ENCODE measurements at regions not wholly inside any gene's neighbourhood (a gene's known extent, or its start where the extent isn't known, plus 50 kb on each side); places are given as distances from the start of the nearest gene placed in this dataset.

DNA sequence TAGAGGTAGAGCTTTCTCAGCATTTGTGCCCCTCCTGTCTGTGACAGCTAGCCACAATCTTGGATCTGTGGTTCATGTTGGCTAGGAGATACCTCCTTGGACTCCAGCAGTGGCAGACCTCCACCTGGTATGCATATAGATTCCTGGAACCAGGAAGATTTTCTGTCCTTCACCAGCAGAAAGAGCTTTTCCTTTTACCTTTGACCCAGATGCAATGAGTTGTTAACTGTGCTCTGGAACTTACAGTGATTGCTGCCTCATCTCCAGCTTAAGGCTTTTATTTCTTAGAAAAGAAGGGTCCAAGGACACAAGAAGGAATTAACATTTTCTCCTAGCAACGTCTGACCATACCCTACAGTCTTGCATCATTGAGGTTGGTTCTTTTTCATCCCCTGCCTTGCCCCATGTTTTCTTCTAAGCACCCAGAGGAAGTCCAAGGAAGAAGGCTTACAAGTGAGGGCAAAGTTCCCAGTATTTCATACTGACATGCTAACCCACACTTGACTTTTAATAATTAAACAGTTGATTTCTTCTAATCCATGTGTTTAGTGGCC lies 217.1 kb upstream of the ARHGAP24 start:
- TF ChIP-seq YY1 (IDR thresholded peaks at IDR 0.05) (no peak), CTCF (IDR thresholded peaks at IDR 0.05; ENCODE audit: low read depth, low read length, missing input control) (no peak), TAF1 (conservative IDR thresholded peaks at IDR 0.05) (no peak), REST (IDR thresholded peaks at IDR 0.05) (no peak), RAD21 (IDR thresholded peaks at IDR 0.05) (no peak), ZBTB33 (IDR thresholded peaks at IDR 0.05) (no peak), RXRA (IDR thresholded peaks at IDR 0.05) (no peak), FOXA1 (IDR thresholded peaks at IDR 0.05) (no peak), GABPA (IDR thresholded peaks at IDR 0.05 in 1 of 2, conservative IDR thresholded peaks at IDR 0.05 in 1 of 2) (no peak), EGR1 (IDR thresholded peaks at IDR 0.05; ENCODE audit: low read depth in 2 of 2) (no peak)
- TF ChIP-seq, protein P1, sequence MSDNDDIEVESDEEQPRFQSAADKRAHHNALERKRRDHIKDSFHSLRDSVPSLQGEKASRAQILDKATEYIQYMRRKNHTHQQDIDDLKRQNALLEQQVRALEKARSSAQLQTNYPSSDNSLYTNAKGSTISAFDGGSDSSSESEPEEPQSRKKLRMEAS (IDR thresholded peaks at IDR 0.05) = no peak
- TF ChIP-seq, protein P2, sequence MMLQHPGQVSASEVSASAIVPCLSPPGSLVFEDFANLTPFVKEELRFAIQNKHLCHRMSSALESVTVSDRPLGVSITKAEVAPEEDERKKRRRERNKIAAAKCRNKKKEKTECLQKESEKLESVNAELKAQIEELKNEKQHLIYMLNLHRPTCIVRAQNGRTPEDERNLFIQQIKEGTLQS (IDR thresholded peaks at IDR 0.05) = no peak
